Erythroblast (primary cell): ENCODE measurements at regions not wholly inside any gene's neighbourhood (a gene's known extent, or its start where the extent isn't known, plus 50 kb on each side); places are given as distances from the start of the nearest gene placed in this dataset.

Experiments used
- DNase-seq, 2 experiments: peaks; one replicate each; lab custom pipeline; 2025; lab: John Stamatoyannopoulos, UW
- GATA1 ChIP-seq: IDR thresholded peaks from 2 replicates; pipeline ENCODE4 v1.6.1; 2011; ENCODE audit warnings: low read depth, mild to moderate bottlenecking, control low read depth, low read length, moderate library complexity
- POLR2A ChIP-seq: IDR thresholded peaks from 2 replicates; pipeline ENCODE4 v1.6.1; 2011; ENCODE audit warnings: mild to moderate bottlenecking, low read length

GRCh38 chr16:65948361-65948760, 418.1 kb upstream of the CDH5 start:
- TF ChIP-seq POLR2A (no peak), GATA1 (no peak)
- no peak for DNase-seq

GRCh38 chr16:65947951-65948350, 418.5 kb upstream of the CDH5 start:
- no peak for DNase-seq
- TF ChIP-seq POLR2A, result no peak
- TF ChIP-seq GATA1, result no peak

DNA sequence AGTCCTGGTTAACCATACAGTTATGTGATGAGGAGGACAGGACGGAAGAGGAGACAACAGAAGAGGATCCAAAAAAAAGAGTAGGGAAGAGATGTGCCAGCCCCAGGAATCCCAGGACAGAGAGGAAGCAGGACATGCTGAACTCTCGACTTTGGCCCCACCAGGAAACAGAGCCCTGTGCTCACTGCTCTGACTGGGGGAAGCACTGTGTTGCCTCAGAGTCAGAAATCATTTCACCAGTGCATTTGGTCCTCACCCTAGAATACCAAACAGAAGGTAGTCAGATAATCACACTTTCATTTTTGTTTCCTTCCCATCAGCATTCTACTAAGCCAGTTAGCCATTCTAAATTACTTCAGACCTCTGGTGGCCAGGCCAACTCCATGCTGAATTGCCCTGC, 421.0 kb upstream of the CDH5 start:
- TF ChIP-seq POLR2A, result no peak
- TF ChIP-seq GATA1, result no peak
- DNase-seq, result no peak

GRCh38 chr16:65944361-65944760, 422.1 kb upstream of the CDH5 start:
- TF ChIP-seq GATA1 (no peak), POLR2A (no peak)
- DNase-seq, result no peak

GRCh38 chr16:65940711-65941110, 425.8 kb upstream of the CDH5 start:
- no peak for DNase-seq
- TF ChIP-seq GATA1 (no peak), POLR2A (no peak)

DNA sequence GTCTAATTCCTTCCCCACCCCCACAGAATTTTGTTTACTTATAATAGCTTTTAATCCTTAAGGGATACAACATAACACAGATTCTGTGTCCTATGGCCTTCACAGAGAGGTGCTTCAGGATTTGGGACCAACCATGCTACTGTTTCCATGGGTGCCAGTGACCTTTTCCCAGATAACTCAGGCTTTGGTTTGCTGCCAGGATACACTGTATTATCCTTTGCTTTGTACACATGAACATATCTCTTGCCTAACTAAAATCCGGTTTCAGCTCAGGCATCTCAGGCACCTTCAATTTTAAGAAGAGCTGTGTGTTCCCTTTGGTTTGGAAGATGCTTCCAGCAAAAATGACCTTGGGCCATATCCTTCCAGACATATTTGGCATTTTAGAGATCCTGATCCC, 428.4 kb upstream of the CDH5 start:
- DNase-seq, result no peak
- TF ChIP-seq GATA1 (no peak), POLR2A (no peak)

DNA sequence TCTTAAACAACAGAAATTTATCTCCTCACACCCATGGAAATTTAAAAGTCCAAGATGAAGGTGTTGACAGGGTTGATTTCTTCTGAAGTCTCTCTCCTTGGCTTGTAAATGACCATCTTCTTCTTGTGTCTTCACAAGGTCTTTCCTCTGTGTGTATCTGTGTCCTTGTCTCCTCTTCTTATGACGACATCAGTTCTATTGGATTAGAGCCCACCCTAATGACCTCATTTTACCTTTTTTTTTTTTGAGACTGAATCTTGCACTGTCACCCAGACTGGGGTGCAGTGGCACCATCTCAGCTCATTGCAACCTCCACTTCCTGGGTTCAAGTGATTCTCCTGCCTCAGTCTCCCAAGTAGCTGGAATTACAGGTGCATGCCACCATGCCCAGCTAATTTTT, 429.0 kb upstream of the CDH5 start:
- TF ChIP-seq POLR2A, result no peak
- no peak for TF ChIP-seq GATA1
- DNase-seq, result no peak

DNA sequence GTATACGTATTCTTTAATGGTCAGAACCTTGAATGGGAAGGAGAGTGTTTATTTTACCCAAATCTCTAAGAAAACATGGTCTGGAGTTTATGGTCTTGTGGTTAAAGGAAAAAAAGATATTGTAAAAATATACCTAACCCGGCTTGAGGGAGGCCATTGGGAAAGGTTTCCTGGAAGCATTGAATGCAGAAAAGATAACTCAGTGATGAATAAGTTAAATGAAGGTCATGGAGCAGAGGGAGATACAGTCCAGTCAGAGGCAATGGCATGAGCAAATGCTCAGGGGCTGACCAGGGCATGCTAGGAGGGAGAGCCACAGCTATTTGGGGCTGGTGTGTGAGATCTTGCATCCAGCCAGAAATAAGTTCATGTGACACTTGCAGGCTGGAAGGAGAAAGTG, 430.4 kb upstream of the CDH5 start:
- TF ChIP-seq GATA1, result no peak
- DNase-seq, result no peak

DNA sequence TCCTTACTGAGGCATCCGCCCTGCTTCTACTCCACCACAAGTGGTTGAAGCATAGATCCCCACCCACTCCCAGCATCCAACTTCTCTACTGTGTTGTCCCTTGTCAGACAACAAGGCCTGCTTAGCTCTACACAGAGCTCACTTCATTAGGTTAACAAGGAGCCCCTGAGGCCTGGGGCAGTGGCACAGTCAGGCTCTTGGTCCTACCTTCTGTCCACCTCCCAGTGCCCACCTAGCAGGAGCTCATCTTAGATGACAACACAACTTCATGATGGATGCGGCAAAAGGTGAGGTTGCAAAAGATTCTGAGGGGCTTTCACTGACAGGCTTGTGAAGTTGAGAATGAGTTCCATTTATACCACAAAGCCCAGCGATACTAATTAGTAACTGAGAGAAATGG, 432.0 kb upstream of the CDH5 start:
- TF ChIP-seq GATA1 (no peak), POLR2A (no peak)
- DNase-seq, result no peak

DNA sequence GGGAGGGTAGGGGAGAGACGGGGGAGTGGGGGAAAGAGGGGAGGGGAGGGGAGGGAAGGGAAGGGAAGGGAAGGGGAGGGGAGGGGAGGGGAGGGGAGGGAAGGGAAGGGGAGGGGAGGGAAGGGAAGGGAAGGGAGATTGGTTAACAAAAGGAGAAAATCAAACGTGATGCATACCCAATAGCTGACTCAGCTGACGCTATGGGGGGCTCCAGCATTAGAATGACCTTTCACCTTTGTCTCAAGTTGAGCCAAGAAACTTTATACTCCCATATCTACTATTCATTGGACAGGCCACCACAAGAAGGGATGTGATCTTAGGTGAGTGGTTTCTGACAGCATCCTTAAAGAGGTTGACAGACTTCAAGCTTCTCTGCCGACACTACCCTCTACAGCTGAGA, 432.8 kb upstream of the CDH5 start:
- no peak for DNase-seq
- no peak for TF ChIP-seq GATA1
- TF ChIP-seq POLR2A, result no peak

GRCh38 chr16:65932350-65933072, 434.0 kb upstream of the CDH5 start:
- DNase-seq, result no peak
- TF ChIP-seq POLR2A (no peak), GATA1 (no peak)

- TF ChIP-seq GATA1, result no peak
- no peak for TF ChIP-seq POLR2A
Observed at GRCh38 chr16:65922923-65923322, 443.6 kb upstream of the CDH5 start.

GRCh38 chr16:65919986-65920376, 446.5 kb upstream of the CDH5 start:
- TF ChIP-seq GATA1 (no peak), POLR2A (no peak)
- no peak for DNase-seq

More at GRCh38 chr16:65922923-65923322, 443.6 kb upstream of the CDH5 start:
- DNase-seq, result no peak

GRCh38 chr16:65919145-65919985, 447.1 kb upstream of the CDH5 start:
- TF ChIP-seq GATA1, result no peak
- no peak for TF ChIP-seq POLR2A
- DNase-seq, result no peak

GRCh38 chr16:65917466-65917865, 449.0 kb upstream of the CDH5 start:
- TF ChIP-seq POLR2A, result no peak
- TF ChIP-seq GATA1, result no peak
- DNase-seq, result no peak
